A204.1 (cell line): ENCODE measurements at regions not wholly inside any gene's neighbourhood (a gene's known extent, or its start where the extent isn't known, plus 50 kb on each side); places are given as distances from the start of the nearest gene placed in this dataset.

ENCODE experiments used
- FAIRE-seq: peaks from 2 replicates; lab custom pipeline; 2012; peaks lifted over from hg19 to GRCh38; lab: Jason Lieb, UNC

GRCh38 chr2:16330012-16330411 lies 335.6 kb downstream of the CYRIA start:
- FAIRE-seq = no peak

GRCh38 chr2:16329421-16329820 lies 336.2 kb downstream of the CYRIA start:
- no peak for FAIRE-seq

GRCh38 chr2:16328521-16329190 lies 337.0 kb downstream of the CYRIA start:
- FAIRE-seq = no peak

GRCh38 chr2:16327326-16327725 lies 338.3 kb downstream of the CYRIA start:
- no peak for FAIRE-seq

- FAIRE-seq = no peak
These were observed 338.8 kb downstream of the CYRIA start for GRCh38 chr2:16326711-16327300.

- FAIRE-seq = no peak
These were observed 339.6 kb downstream of the CYRIA start for GRCh38 chr2:16325976-16326510.

GRCh38 chr2:16325016-16325975 lies 340.3 kb downstream of the CYRIA start:
- no peak for FAIRE-seq

- FAIRE-seq = no peak
These were observed 341.1 kb downstream of the CYRIA start for GRCh38 chr2:16324544-16324937.

- FAIRE-seq = no peak
These were observed 341.8 kb downstream of the CYRIA start for GRCh38 chr2:16323551-16324543.

- no peak for FAIRE-seq
These were observed 342.5 kb downstream of the CYRIA start for GRCh38 chr2:16323126-16323520.

GRCh38 chr2:16322308-16323125 lies 343.1 kb downstream of the CYRIA start:
- no peak for FAIRE-seq

GRCh38 chr2:16321872-16322271 lies 343.8 kb downstream of the CYRIA start:
- no peak for FAIRE-seq

- FAIRE-seq = no peak
These were observed 344.4 kb downstream of the CYRIA start for GRCh38 chr2:16321256-16321655.

GRCh38 chr2:16320716-16321115 lies 344.9 kb downstream of the CYRIA start:
- FAIRE-seq = no peak

- no peak for FAIRE-seq
These were observed 346.0 kb downstream of the CYRIA start for GRCh38 chr2:16319551-16320121.

GRCh38 chr2:16318474-16319195 lies 347.0 kb downstream of the CYRIA start:
- no peak for FAIRE-seq

GRCh38 chr2:16318051-16318450 lies 347.6 kb downstream of the CYRIA start:
- FAIRE-seq = no peak

GRCh38 chr2:16317211-16317830 lies 348.3 kb downstream of the CYRIA start:
- FAIRE-seq = no peak
